Loucy (cell line): ENCODE measurements at regions not wholly inside any gene's neighbourhood (a gene's known extent, or its start where the extent isn't known, plus 50 kb on each side); places are given as distances from the start of the nearest gene placed in this dataset.

ENCODE experiments used
- H2AFZ ChIP-seq: fragments of 200-600 bp; sonication (generic); 2 replicates; pipeline ENCODE4 v1.6.0; 2016; ENCODE audit warnings: antibody characterized with exemption, mild to moderate bottlenecking, low read length, moderate library complexity
- H3F3A ChIP-seq: fragments of 200-600 bp; 2 replicates; pipeline ENCODE4 v1.6.0; 2016; ENCODE audit warnings: antibody characterized with exemption, low read depth, mild to moderate bottlenecking
- H3K27me3 ChIP-seq: fragments of 200-600 bp; sonication (generic); 2 replicates; pipeline ENCODE4 v1.6.1; 2014; ENCODE audit warnings: low read length, mild to moderate bottlenecking; ENCODE audit not compliant: insufficient read depth, poor library complexity, severe bottlenecking
- H3K36me3 ChIP-seq: fragments of 200-600 bp; sonication (generic); 2 replicates; pipeline ENCODE4 v1.6.1; 2016; ENCODE audit warnings: low read length; ENCODE audit not compliant: insufficient read depth
- H3K4me1 ChIP-seq: fragments of 200-600 bp; sonication (generic); 2 replicates; pipeline ENCODE4 v1.5.1; 2014; ENCODE audit warnings: low read length, mild to moderate bottlenecking; ENCODE audit not compliant: insufficient read depth, poor library complexity, severe bottlenecking
- H3K4me2 ChIP-seq: fragments of 200-600 bp; sonication (generic); 2 replicates; pipeline ENCODE4 v1.6.0; 2014; ENCODE audit warnings: antibody characterized with exemption, low read length, low read depth, mild to moderate bottlenecking; ENCODE audit not compliant: poor library complexity, severe bottlenecking
- H3K4me3 ChIP-seq: fragments of 200-600 bp; sonication (generic); 2 replicates; pipeline ENCODE4 v1.5.1; 2014; ENCODE audit warnings: low read length, mild to moderate bottlenecking, mixed read lengths; ENCODE audit not compliant: poor library complexity, severe bottlenecking
- H3K79me2 ChIP-seq: fragments of 200-600 bp; sonication (generic); 2 replicates; pipeline ENCODE4 v1.6.1; 2014; ENCODE audit warnings: low read length; ENCODE audit not compliant: insufficient read depth
- H3K9ac ChIP-seq: fragments of 200-600 bp; sonication (generic); 2 replicates; pipeline ENCODE4 v1.6.0; 2014; ENCODE audit warnings: mild to moderate bottlenecking, low read depth, low read length, moderate library complexity; ENCODE audit not compliant: poor library complexity, severe bottlenecking
- H3K9me2 ChIP-seq: fragments of 200-600 bp; sonication (generic); replicated peaks from 2 replicates; pipeline ENCODE4 v1.6.1; 2016; ENCODE audit warnings: low read depth, low read length, mixed read lengths
- H3K9me3 ChIP-seq: fragments of 200-600 bp; sonication (generic); 2 replicates; pipeline ENCODE4 v1.6.1; 2014; ENCODE audit warnings: mild to moderate bottlenecking, antibody characterized with exemption, low read length, low read depth; ENCODE audit not compliant: insufficient read depth
- H4K20me1 ChIP-seq: fragments of 200-600 bp; sonication (generic); 2 replicates; pipeline ENCODE4 v1.6.0; 2014; ENCODE audit warnings: antibody characterized with exemption, low read length, mild to moderate bottlenecking; ENCODE audit not compliant: insufficient read depth, poor library complexity, severe bottlenecking
- EZH2phosphoT487 ChIP-seq: fragments of 200-600 bp; IDR thresholded peaks from 2 replicates; pipeline ENCODE4 v1.6.1; 2018; ENCODE audit warnings: antibody characterized with exemption, mild to moderate bottlenecking, moderate library complexity, borderline replicate concordance
- TF ChIP-seq, protein P1 (sequence below): fragments of 200-600 bp; sonication (generic); conservative IDR thresholded peaks from 2 replicates; pipeline ENCODE4 v1.5.1; 2014; ENCODE audit warnings: mild to moderate bottlenecking, antibody characterized with exemption, low read length

GRCh38 chr18:75797046-75797445, 369.5 kb upstream of the SMIM21 start:
- Histone ChIP-seq H3K9me3 (no peaks in the 10 kb centered on the region), H3K9ac (no peak overlapping the region), H2AFZ (no peak overlapping the region), H3K79me2 (no peaks in the 10 kb centered on the region), H3K36me3 (no peaks in the 10 kb centered on the region), H3F3A (no peaks in the 10 kb centered on the region), H3K4me2 (no peak overlapping the region), H3K4me3 (no peak overlapping the region), H3K4me1 (no peaks in the 10 kb centered on the region), H3K9me2 (no peaks in the 10 kb centered on the region), H4K20me1 (no peaks in the 10 kb centered on the region), H3K27me3 (no peaks in the 10 kb centered on the region)
- TF ChIP-seq, protein P1, sequence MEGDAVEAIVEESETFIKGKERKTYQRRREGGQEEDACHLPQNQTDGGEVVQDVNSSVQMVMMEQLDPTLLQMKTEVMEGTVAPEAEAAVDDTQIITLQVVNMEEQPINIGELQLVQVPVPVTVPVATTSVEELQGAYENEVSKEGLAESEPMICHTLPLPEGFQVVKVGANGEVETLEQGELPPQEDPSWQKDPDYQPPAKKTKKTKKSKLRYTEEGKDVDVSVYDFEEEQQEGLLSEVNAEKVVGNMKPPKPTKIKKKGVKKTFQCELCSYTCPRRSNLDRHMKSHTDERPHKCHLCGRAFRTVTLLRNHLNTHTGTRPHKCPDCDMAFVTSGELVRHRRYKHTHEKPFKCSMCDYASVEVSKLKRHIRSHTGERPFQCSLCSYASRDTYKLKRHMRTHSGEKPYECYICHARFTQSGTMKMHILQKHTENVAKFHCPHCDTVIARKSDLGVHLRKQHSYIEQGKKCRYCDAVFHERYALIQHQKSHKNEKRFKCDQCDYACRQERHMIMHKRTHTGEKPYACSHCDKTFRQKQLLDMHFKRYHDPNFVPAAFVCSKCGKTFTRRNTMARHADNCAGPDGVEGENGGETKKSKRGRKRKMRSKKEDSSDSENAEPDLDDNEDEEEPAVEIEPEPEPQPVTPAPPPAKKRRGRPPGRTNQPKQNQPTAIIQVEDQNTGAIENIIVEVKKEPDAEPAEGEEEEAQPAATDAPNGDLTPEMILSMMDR = no peak
- TF ChIP-seq EZH2phosphoT487 = no peak

DNA sequence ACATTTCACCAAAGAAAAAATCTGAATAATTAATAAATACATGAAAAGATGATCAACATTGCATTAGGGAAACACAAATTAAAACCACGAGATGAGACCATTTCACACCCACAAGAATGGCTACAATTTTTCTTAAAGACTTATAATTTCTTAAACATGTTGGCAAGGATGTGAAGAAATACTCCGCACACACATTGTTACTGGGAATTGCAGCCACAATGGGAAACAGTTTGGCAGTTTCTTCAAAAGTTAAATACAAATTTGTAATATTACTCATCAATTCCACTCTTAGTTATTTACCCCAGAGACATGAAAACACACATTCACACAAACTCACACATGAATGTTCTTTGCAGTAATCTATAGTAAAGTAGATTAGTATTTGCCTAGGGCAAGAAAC, 363.3 kb upstream of the SMIM21 start:
- Histone ChIP-seq H3K9me2 (no peaks in the 10 kb centered on the region), H3K27me3 (no peaks in the 10 kb centered on the region), H4K20me1 (no peaks in the 10 kb centered on the region), H3F3A (no peaks in the 10 kb centered on the region), H3K9ac (no peak overlapping the region), H3K79me2 (no peaks in the 10 kb centered on the region), H2AFZ (no peak overlapping the region), H3K4me2 (no peak overlapping the region), H3K36me3 (no peaks in the 10 kb centered on the region), H3K4me1 (no peaks in the 10 kb centered on the region), H3K9me3 (no peaks in the 10 kb centered on the region), H3K4me3 (no peak overlapping the region)
- no peak for TF ChIP-seq EZH2phosphoT487
- TF ChIP-seq, protein P1 = no peak

- Histone ChIP-seq H3K79me2 (no peaks in the 10 kb centered on the region), H4K20me1 (no peaks in the 10 kb centered on the region), H3K4me3 (no peak overlapping the region), H3K4me1 (no peaks in the 10 kb centered on the region), H3F3A (no peaks in the 10 kb centered on the region), H3K27me3 (no peaks in the 10 kb centered on the region), H3K36me3 (no peaks in the 10 kb centered on the region), H3K9me3 (no peaks in the 10 kb centered on the region), H3K9me2 (no peaks in the 10 kb centered on the region), H2AFZ (no peak overlapping the region), H3K4me2 (no peak overlapping the region), H3K9ac (no peak overlapping the region)
- TF ChIP-seq EZH2phosphoT487 = no peak
- TF ChIP-seq, protein P1 = no peak
Observed at GRCh38 chr18:75790111-75790510, 362.6 kb upstream of the SMIM21 start.
